Ascending aorta (tissue), 2 donors: ENCODE measurements at regions not wholly inside any gene's neighbourhood (a gene's known extent, or its start where the extent isn't known, plus 50 kb on each side); places are given as distances from the start of the nearest gene placed in this dataset.

Experiments used
- DNase-seq, 2 donors: peaks; one replicate each; pipeline ENCODE4 v3.0.0-alpha.2; 2019; ENCODE audit warnings: low spot score in 2 of 2
- H3K27ac ChIP-seq, 2 donors: fragments of 200-600 bp; sonication (generic); one replicate each; pipeline ENCODE4 v1.5.1; 2016 to 2017; ENCODE audit warnings: mild to moderate bottlenecking in 1 of 2
- H3K27me3 ChIP-seq: fragments of 200-600 bp; sonication (generic); one replicate; pipeline ENCODE4 v1.5.1; 2017
- H3K36me3 ChIP-seq, 2 donors: fragments of 200-600 bp; sonication (generic); one replicate each; pipeline ENCODE4 v1.5.1; 2016
- H3K4me1 ChIP-seq, 2 donors: fragments of 200-600 bp; sonication (generic); one replicate each; pipeline ENCODE4 v1.5.1; 2016 to 2017; ENCODE audit warnings: mild to moderate bottlenecking in 1 of 2
- H3K4me3 ChIP-seq, 2 donors: fragments of 200-600 bp; sonication (generic); one replicate each; pipeline ENCODE4 v1.5.1; 2016 to 2017; ENCODE audit warnings: mild to moderate bottlenecking in 1 of 2
- H3K9me3 ChIP-seq, 2 donors: fragments of 200-600 bp; sonication (generic); one replicate each; pipeline ENCODE4 v1.5.1; 2016
- intact Hi-C: fragments of 100-400 bp; cut with DNase I; formaldehyde crosslinking; loops from one replicate; pipeline ENCODE4 v1.15.1; 2023
- TF ChIP-seq, protein P1 (sequence below), 3 experiments: fragments of 200-600 bp in 2 of 3; fragments of 450-650 bp in 1 of 3; sonication (generic) in 2 of 3; IDR thresholded peaks; one replicate each; pipeline ENCODE4 v1.5.1; 2016 to 2019; ENCODE audit warnings: antibody characterized with exemption in 3 of 3, mild to moderate bottlenecking in 1 of 3, moderate library complexity in 1 of 3

DNA sequence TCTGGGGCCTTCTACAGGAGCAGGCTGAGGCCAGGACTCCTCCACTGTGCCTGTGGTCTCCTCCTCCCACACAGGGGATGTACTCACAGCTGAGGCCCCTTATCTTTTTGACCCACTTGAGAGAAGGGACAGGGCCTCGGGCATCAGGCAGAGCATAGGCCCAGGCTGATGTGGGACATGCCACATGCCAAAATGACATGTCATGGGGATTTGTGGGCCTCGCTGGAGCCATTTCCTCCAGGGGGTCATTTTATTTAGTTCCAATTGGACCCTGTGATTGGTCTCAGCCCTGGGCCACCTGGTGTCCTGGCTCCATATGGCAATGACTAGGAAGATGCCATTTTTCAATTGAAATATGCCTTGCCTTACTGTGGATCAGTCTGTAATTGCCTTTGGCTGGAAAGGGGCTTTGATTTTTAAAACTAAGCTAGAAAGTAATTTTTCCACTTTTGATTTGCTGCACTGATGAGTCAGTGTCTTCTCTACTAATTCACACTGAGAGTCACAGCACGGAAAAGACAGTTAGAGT, 171.1 kb upstream of the NAV2 start:
- TF ChIP-seq, protein P1, sequence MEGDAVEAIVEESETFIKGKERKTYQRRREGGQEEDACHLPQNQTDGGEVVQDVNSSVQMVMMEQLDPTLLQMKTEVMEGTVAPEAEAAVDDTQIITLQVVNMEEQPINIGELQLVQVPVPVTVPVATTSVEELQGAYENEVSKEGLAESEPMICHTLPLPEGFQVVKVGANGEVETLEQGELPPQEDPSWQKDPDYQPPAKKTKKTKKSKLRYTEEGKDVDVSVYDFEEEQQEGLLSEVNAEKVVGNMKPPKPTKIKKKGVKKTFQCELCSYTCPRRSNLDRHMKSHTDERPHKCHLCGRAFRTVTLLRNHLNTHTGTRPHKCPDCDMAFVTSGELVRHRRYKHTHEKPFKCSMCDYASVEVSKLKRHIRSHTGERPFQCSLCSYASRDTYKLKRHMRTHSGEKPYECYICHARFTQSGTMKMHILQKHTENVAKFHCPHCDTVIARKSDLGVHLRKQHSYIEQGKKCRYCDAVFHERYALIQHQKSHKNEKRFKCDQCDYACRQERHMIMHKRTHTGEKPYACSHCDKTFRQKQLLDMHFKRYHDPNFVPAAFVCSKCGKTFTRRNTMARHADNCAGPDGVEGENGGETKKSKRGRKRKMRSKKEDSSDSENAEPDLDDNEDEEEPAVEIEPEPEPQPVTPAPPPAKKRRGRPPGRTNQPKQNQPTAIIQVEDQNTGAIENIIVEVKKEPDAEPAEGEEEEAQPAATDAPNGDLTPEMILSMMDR (IDR thresholded peaks at IDR 0.05): no peak
- no peaks in the 10 kb centered on the region for H3K36me3 ChIP-seq
- H3K27me3 ChIP-seq: no peaks in the 10 kb centered on the region
- H3K4me1 ChIP-seq: no peaks in the 10 kb centered on the region
- intact Hi-C loops: no loop called here
- no peak overlapping the region for H3K4me3 ChIP-seq
- no peaks in the 10 kb centered on the region for H3K9me3 ChIP-seq
- DNase-seq: no peak
- H3K27ac ChIP-seq: no peak overlapping the region

DNA sequence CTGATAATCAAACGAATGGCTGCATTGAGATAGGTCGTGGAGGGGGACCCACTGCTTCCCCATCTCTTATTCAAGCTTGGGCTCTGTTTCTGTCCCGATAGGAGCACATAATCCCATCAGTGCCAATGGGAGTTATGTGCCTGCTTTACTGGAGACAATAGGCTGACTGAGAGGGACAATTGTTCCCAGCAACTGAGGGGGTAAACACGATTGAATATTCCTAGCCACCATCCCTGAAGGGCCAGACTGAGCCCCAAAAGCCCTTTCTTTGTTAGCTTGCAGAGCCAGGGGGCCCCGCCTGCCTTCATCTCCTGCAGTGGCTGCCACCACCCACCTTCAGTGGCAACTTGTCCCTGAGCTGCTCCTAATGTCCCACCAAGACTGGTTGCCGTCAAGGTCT, 172.8 kb upstream of the NAV2 start:
- H3K9me3 ChIP-seq: no peaks in the 10 kb centered on the region
- H3K36me3 ChIP-seq: no peaks in the 10 kb centered on the region
- H3K27ac ChIP-seq: no peak overlapping the region
- TF ChIP-seq, protein P1 (IDR thresholded peaks at IDR 0.05): no peak
- H3K4me1 ChIP-seq: no peaks in the 10 kb centered on the region
- no peak overlapping the region for H3K4me3 ChIP-seq
- intact Hi-C loops: no loop called here
- no peak for DNase-seq
- H3K27me3 ChIP-seq: no peaks in the 10 kb centered on the region

DNA sequence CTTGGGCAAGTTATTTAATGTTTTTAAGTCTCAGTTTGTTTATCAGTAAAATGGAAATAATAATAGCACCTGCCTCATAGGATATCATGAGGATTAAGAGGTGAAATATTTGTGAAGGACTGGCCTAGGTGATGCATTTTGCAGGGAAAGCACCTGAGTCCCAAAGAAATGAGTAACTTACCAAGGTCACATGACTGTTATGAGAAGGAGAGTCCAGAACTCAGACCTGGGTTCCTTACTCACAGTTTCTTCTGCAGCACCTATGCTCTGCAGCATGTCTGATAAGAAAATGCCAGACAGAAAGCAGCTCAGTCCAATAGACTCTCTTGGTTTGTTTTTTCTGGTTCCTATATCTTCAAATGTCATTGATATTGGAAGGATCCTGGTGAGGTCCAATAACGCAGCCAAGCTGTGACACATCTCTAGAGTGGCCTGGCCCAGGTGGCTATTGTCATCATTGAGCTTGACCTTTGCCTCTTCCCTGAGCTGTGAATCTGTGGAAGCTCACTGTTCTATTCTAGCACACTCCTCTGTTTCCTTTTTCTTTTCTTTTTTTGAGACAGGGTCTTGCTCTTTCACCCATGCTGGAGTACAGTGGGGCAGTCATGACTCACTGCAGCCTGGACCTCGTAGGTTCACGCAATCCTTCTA, 174.7 kb upstream of the NAV2 start:
- H3K9me3 ChIP-seq: no peaks in the 10 kb centered on the region
- intact Hi-C loops: no loop called here
- no peak overlapping the region for H3K4me3 ChIP-seq
- TF ChIP-seq, protein P1 (IDR thresholded peaks at IDR 0.05): no peak
- H3K27me3 ChIP-seq: no peaks in the 10 kb centered on the region
- no peaks in the 10 kb centered on the region for H3K36me3 ChIP-seq
- DNase-seq: no peak
- H3K4me1 ChIP-seq: no peaks in the 10 kb centered on the region
- H3K27ac ChIP-seq: no peak overlapping the region

DNA sequence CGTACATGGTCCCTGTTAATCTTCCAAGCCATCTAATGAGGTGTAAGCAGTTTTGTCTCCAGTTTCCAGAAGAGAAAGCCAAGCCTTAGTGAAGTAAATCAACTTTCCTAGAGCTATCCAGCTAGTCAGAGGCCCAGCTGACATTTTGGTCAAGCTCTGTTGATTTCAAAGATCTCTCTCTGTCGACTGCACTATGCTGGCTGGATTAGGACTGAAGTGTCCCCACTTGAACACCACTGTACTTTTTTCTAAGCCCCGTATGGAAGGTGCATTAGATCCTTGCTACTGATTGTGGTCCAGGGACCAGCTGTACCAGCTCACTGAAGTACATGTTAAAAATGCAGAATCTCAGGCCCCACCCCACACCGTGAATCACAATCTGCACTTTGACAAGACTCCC, 176.5 kb upstream of the NAV2 start:
- no peaks in the 10 kb centered on the region for H3K27me3 ChIP-seq

DNA sequence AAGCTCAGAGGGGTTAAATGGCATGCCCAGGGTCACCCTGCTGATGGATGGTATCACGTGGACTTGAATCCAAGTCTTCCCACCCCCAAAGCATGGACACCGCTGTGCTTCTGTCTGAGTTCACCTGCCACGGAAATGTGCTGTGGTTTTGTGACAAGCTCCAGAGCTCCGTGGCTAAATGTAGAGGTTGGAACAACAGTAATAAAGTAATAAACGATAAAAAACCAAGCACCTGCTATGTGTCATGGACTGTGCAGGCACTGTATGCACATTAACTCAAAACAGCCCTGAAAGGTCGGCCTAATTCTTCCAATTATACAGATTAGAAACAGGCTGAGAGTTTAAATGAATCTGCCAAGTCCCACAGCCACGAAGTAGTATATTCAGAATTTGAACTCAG, 182.1 kb upstream of the NAV2 start:
- intact Hi-C loops: no loop called here
- DNase-seq: no peak
- no peaks in the 10 kb centered on the region for H3K27me3 ChIP-seq
- H3K27ac ChIP-seq: no peak overlapping the region
- TF ChIP-seq, protein P1 (IDR thresholded peaks at IDR 0.05): no peak
- no peaks in the 10 kb centered on the region for H3K9me3 ChIP-seq
- H3K36me3 ChIP-seq: no peaks in the 10 kb centered on the region
- no peak overlapping the region for H3K4me3 ChIP-seq
- H3K4me1 ChIP-seq: no peaks in the 10 kb centered on the region

More for the DNA sequence above, 176.5 kb upstream of the NAV2 start:
- H3K4me1 ChIP-seq: no peaks in the 10 kb centered on the region
- no peaks in the 10 kb centered on the region for H3K9me3 ChIP-seq
- no peak overlapping the region for H3K4me3 ChIP-seq
- no peak overlapping the region for H3K27ac ChIP-seq
- DNase-seq: no peak
- TF ChIP-seq, protein P1 (IDR thresholded peaks at IDR 0.05): no peak
- no peaks in the 10 kb centered on the region for H3K36me3 ChIP-seq
- intact Hi-C loops: no loop called here
